ENCODE measurements at regions not wholly inside any gene's neighbourhood (a gene's known extent, or its start where the extent isn't known, plus 50 kb on each side); places are given as distances from the start of the nearest gene placed in this dataset.
A peak's percentile ranks its signal among the peaks of the same experiment; 100 is the strongest.

DNA sequence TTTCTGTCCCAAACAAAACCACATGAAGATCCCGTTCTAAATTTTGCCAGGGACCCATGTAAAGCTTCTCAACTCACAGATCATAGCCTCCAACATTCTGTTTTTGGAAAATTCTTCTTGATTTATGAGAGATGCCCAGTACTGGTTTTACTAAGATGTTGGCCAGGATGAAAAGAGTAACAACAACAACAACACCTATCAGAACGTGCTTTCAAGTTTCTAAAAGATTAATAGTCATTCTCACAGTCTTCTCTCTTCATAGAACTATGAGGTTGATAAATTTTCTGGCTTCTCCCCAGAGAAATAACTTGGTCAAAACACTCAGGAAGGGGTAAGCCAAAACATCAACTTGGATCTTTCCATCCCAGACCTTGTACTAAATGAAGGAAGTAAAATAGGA lies 567.5 kb upstream of the IGFBP3 start:
- no peak for DNase-seq (ENCODE audit: low spot score)

DNA sequence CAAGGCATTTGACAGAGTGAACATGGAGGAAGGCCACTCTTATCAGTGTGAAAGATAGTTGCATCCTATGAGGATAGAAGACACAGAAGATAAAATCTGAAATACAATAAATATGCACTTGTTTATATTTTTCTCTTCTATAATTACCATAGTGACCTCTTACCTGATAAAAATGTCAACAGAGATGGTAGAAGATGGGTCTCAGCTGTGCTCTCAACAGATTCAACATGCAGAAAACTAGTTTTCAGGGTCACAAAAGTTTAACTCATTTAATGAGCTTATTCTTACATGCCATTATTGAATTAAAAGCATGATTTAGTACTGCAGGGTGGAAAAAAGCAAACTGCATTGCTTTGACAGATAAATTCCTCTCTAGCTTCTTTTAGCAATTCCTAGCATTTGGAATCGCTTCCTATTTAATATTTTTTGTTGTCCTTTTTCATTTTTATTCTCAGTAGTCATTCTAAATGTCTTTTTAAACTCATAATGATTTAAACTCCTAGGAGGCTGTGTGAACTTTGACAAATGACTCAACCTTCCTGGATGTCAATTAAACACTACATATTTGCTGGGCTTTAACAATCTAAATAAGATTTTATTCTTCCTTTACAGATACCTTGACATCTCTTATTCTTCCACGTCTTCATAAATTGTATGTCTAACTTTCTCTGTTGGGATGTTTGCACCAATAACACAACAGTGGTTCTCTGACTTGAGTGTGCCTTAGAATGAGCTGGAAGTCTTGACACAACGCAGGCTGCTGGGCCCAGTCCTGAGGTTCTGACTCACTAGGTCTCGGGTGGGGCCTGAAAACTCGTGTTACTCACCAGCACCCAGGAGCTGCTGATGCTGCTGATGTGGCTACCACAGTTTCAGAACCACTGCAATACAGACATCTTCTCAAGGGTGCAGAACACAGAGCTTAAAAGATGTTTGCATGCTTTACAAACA lies 565.5 kb upstream of the IGFBP3 start:
- DNase-seq (ENCODE audit: low spot score): peak; percentile 72

DNA sequence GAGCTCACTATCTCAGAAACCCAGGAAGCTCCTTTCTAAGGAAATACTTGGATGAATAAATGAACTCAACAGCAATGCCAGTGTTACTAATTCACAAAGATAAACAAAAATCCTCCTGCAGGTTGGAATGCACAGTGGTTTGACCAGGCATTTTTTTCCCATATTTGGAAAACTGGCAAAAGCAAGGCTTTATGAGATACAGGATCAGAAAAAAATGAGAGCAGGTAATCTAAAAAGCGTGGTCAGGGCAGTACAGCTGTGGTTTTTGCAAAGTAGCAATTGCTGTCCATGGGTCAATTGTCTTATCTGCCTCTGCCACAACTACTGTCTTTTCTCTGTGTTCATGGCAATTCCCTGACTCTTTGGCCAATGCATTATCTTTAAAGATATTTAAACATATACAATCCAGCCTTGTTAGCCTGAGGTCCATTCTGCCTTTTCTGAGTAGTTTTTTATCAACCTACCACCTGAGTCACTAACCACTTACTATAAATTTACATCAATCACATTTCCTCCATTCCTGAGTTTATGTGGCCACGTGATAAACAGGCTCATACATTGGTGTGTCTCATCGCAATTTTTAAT lies 564.5 kb upstream of the IGFBP3 start:
- DNase-seq (ENCODE audit: low spot score): peak; percentile 67

DNA sequence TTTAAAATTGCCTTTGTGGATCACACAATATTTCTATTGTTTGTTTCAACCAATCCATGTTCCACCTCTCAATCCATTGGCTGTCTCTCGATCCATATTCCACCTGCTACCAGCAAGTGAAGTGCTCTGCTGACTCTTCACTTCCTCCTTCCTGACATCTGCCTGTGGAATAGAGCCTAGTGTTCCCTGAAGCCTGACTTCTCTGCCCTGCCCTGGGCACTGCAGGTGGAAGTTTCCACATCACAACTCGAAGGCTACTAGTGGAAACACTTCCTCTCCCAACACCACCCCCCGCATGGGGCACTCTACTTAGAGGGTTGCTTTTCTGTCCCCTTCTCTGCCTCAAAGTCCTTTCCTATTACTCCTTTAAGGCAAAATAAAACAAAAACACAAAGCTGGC lies 563.8 kb upstream of the IGFBP3 start:
- DNase-seq (ENCODE audit: low spot score): no peak

DNA sequence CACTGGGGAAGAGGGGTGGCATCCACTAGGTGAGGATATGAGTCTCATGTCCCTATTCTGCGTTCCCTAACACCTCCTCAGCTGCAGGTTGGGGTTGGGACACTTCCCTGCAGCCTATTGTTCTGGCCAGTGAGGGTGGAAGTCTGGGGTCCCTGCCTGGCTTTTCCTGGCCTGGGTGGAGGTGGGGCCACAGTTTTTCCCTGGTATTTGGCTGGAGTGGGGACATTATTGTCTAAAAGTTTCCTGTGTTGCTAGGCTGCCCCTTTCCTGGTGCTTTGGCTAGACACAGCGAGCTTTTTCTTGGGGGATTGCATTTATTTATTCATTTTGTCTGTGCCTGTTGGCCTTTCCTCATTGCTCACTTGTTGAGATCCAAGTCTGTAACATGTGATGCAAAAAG lies 559.5 kb upstream of the IGFBP3 start:
- no peak for DNase-seq (ENCODE audit: low spot score)

DNA sequence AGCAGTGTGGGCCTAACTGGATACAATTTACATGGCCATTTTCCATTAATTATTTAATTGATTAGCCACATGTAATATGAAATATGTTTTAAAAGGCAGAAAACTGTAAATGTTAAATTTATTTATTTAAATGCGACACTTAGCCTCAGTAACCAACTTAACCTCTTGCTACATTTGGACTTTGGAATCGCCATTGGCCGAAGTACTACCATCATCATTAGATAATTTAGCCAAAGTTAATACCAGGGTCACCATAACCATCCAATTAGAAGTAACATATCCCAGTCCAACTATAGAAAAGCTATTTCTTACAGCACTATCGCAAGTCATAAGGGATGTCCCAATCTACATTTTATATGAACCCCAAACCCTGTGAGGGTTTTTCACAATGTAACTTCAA lies 558.6 kb upstream of the IGFBP3 start:
- DNase-seq (ENCODE audit: low spot score): no peak

DNA sequence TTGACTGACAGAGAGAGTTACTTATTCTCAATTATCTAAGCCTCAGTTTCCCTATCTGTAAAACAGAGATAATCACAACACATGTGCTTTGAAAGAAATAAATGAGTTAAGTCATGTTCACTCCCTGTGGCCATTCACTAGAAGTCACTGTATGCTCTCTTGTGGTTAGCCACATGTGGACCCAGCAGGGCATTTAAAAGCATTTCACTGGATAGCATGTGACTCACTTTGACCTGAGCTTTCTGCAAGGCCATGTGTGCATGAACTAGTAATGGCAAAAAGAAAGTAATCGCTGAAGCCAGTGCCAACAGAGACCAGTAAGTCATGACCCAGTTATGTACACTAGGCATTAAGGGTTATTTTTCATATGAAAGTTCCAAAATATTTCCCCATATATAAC lies 557.0 kb upstream of the IGFBP3 start:
- peak; percentile 41 for DNase-seq (ENCODE audit: low spot score)

DNA sequence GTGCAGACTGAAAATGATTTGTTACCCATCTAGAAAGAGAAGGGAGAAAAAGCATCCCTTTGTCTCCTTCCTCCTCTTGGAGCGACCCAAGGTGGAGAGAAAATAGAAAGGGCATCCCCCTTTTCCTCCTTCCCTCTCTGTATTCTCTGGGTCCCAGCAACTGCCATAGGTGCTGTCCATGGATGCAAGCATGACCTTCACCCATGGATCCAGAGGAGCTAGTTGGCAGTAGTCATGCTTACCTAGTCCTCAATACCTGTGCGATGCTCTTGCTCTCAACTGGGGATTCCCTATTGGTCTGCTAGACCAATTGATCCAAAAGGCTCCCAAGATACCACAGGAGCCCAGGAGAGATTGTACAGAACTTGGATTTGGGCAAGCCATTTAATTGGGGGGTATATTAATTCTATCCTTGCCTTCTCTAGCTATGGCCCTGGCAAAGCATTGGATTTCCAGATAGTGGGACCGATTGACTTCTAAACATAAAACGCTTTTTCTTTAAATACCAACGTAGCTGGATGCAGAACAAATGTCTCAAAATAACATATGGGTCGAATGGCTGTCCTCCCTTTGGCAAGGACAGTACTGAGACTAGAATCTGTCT lies 547.8 kb upstream of the IGFBP3 start:
- no peak for DNase-seq (ENCODE audit: low spot score)

DNA sequence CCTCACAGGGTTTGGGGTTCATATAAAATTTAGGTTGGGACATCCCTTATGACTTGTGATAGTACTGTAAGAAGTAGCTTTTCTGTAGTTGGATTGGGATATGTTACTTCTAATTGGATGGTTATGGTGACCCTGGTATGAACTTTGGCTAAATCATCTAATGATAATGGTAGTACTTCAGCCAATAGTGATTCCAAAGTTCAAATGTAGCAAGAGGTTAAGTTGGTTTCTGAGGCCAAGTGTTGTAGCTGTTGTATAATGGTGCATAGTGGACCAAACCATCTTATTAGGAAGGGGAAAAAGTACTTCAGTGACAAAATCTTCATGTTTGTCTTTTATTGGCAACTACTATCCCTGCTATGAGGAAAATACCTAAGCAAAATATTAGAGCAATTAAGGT lies 542.1 kb upstream of the IGFBP3 start:
- DNase-seq (ENCODE audit: low spot score): no peak

DNA sequence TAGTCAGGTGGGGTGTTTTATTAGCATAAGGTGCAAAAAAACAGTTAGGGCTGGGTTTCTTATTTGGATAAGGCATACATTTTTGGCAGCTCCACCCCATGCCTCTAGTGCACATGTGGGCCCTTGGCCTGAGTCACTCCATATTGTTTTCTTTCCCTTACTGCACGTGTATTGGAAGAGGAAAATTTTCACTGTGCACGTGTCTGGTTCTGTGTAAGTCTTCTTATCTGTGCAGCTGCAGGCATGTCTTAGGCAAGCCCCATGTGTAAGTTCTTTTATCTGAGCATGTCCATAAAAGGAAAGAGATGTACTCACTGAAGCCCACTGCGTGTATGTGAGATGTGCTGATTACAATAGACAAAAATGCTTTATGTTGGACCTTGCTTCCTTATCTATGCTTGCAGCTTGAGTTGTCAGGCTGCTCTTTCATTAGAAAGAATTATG lies 540.3 kb upstream of the IGFBP3 start:
- DNase-seq (ENCODE audit: low spot score): no peak

DNA sequence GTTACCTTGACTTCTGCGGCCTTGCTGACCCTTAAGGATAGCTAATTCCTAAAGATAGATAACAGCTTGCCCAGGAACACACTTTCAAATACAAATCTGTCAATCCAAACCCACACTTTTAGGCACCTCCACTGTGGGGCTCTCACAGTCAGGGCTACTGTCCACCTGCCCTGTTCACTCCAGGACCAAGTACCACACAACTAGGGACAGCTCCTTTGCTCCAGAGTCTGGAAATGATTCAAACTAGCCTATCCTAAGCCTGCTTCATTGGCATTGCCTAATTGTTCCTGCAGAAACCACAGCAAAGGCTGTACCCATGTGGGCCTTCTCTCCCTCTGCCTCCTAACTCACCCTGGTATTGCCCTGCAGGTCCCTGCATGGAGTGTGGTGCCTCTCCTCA lies 538.9 kb upstream of the IGFBP3 start:
- DNase-seq (ENCODE audit: low spot score): no peak

DNA sequence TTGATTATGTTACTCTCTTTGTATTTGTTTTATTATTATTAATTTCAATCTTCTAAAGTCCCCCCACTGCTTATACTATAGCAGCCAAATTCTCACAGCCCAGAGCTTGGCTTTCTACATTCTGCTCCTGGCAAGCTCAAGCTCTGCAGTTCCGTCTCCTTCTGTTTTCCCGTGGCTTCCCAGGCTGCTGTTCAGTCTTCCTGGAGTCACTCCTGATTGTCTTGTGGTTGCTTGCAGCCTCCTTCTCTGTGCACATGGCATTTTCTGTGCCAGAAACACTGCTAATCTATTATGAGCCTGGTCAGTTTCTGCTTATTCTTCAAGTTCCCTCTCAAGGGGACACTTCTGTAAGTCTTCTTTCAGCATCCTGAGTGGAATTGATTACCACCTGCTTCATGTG lies 533.7 kb upstream of the IGFBP3 start:
- DNase-seq (ENCODE audit: low spot score): no peak

DNA sequence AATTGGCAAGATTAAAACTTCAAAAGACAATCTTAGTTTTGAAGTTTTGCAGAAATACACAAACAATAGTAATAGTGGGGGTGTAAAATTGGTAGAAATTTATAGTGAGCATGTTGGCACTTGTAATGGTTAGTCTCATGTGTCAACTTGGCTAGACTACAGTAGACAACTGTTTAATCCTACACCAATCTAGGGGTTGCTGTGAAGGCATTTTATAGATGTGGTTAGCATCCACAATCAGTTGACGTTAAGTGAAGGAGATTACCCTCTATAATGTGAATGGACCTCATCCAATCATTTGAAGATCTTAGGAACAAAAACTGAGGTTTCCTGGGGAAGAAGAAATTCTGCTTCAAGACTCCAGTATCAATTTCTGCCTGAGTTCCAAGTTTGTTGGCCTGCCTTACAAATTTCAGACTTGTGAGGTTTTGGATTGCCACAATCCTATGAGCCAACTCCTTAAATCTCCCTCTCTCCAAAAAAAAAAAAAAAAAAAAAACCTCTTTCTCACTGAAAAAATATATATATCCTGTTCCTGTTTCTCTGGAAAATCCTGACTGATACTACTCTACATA lies 531.6 kb upstream of the IGFBP3 start:
- no peak for DNase-seq (ENCODE audit: low spot score)

DNA sequence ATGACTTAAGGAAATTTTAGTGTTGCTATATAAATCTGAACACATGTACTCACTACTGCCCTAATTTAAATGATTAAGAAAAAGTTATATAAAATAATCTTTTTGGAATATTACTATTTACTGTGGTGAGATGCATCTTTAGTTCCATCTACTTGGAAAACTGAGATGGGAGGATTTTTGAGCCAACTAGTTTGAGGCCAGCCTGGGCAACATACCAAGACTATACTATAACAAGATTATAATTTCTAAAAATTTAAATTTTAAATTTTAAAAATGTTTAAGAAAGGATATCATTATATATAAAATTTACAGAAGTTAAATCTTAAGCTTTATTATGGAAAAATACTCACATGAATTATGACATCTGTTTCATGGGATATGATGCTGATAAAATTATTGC lies 530.8 kb upstream of the IGFBP3 start:
- no peak for DNase-seq (ENCODE audit: low spot score)

DNA sequence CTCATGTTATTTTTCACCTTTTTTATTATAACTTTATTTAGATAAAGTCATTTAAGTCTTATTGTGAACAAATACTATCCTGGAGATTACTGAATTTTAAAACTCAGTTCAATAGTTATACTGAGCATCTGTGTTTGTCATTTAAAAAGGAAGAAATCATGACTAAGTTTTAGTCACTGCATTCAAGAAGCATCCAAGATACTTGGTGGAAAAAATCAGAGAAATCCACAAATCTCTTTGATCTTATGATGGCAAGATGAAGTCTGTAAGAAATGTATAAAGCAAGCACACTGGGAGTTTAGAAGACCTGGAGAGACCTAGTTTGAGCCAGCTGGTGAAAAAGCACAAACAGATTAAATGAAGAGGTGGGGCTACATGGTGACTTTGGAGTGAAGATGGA lies 529.8 kb upstream of the IGFBP3 start:
- no peak for DNase-seq (ENCODE audit: low spot score)

DNA sequence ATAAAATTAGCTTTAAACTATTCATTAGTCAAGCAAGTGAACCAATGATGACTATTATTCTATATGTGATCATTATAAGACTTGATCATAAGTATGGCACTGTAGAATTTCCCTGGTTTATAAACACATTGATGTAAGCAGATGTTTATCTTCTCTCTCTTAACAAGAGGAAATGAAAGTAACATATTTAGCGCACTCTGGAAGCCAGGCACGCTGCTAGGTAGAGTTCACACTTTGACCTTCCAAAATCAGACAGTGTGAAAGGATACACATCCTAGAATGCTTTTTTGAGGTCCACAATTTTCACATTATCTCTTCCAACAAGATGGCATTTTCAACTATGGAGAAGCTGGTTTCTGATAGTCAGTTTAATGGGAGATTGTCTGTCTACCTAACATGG lies 529.4 kb upstream of the IGFBP3 start:
- no peak for DNase-seq (ENCODE audit: low spot score)

DNA sequence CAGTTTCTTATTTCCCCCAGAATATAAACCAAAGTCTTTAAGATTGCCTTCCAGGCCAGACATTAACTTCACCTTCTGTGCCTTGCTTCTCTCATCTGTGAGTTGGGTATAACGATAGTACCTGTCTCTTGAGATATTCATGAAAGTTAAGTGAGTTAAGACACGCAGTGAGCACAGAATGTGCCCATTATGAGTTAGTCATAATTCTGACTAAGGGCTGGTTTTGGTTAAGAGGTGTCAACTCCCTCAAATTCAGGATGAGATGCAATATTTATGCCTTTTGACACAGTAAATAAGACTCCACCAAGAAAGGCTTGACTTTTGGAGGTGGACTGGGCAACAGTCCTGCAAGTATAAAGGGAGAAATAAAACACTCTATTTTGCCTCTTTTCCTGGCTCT lies 528.7 kb upstream of the IGFBP3 start:
- no peak for DNase-seq (ENCODE audit: low spot score)

DNA sequence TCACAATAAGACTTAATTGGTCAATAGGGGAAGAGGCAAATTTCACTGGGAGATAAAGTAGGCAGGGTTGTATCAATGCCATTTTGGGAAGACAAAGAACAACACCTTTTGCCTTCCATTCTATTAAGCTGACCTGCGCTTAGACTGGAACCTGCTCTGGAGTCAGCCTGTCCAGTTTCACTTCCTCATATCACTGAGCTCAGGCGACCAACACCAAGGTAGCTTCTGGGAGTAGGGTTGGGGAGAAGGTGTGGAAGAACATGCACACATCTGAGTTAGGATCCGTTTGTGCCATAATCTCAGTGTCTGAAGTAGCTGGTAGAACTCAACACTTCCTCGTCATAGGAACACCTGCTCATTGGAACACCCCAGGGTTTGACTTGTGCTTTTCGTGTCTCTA lies 527.4 kb upstream of the IGFBP3 start:
- DNase-seq (ENCODE audit: low spot score): no peak

DNA sequence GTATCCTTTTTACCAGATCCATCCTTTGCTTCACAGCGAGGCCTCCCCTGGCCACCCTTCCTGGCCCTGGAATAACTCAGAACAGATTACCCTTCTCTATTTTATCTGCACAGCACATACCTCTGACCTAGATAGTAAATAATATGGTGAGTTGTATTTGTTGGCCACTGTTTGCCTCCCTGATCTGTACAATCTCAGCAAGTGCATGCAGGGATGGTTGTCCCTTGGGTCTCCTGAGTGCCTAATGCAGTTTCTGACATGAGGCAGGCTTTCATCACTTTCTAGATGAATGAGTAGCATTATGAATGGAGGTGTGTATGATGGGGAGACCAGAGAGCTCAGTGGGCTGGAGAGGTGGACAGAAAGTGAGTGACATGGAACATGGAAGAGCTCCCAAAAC lies 525.1 kb upstream of the IGFBP3 start:
- no peak for DNase-seq (ENCODE audit: low spot score)

DNA sequence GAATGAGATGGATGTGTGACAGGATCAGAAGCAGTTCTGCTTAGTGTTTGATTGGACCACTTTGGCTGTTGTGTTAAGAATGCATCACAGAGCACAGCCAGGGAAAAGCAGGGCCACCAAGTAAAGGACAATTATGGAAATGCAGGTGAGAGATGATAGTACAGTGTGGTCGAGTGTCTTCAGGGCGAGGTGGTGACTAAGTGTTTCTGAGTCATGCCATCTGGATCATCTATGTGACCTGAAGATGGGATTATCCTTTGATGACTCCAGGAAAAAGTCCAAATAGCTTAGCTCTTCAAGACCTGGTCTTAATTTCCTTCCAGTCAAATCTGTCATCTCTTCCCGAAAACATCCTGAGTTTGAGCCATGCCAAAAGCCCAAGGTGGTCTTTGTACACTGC lies 523.2 kb upstream of the IGFBP3 start:
- peak; percentile 65 for DNase-seq (ENCODE audit: low spot score)

DNA sequence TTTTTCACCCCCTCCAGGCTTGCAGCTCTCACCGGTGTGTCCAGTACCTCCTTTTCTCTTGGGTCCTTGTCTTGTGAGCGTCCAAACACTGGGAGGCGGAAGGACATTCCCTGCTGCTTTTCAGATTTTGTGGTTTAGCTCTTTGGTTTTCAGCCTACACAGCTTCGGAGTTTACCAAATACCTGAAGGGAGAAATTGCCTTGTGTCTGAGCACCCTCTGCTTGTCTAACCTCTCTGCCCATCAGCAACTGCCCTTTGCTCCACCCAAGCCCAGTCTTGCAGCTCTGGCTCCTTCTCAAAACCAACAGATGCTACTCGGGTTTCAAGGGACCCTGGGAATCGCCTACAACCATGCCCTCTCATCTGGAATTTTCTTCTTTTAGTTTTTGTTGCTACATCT lies 519.1 kb upstream of the IGFBP3 start:
- DNase-seq (ENCODE audit: low spot score): no peak

DNA sequence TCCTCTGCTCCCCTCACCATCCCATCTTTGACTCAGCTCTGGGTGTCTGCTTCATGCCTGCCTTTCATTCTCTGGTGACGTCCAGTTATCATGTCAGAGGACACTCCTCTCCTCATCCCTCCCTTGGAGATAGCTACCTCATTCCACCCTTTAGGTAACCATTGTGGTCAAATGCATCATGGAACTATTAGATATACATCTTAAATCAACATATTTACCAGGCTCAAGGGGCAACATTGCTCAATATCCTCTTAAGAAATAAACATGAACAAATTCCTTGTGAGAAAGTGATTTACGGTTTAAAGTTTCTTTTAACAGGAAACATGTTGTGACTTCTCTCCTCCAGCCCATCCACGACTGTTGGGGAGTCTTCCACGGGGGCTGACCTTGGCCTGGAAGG lies 511.6 kb upstream of the IGFBP3 start:
- DNase-seq (ENCODE audit: low spot score): peak; percentile 30

DNA sequence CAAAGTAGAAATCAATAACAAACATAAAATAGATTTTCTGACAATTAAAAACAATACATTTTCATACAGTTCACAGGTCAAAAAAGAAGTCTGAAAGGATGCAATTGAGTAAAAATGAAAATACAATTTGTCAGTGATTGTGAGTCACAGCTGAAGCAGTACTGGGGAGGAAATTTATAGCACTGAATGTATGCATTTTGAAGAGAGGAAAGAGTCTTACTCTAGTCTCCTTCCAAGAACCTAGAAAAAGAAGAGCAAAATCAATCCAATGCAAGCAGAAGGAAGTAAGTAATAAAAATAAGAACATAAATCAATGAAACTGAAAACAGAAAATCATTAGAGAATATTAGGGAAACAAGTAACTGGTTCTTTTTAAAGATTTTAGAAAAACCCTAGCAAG lies 507.2 kb upstream of the IGFBP3 start:
- DNase-seq (ENCODE audit: low spot score): no peak
